A549 (cell line): ENCODE measurements at regions not wholly inside any gene's neighbourhood (a gene's known extent, or its start where the extent isn't known, plus 50 kb on each side); places are given as distances from the start of the nearest gene placed in this dataset.

Experiments used
- ATAC-seq, 2 experiments: fragments of 200-7000 bp in 1 of 2; fragments of >200 bp in 1 of 2; cut with Nextera tagmentation in 1 of 2; cut with Tn5 transposase in 1 of 2; 3 replicates each; pipeline versions ENCODE4 v1.8.0 to v1.9.1; 2018 to 2020; ENCODE audit warnings: mild to moderate bottlenecking in 1 of 2, moderate library complexity in 1 of 2
- CTCF ChIA-PET: fragments of 300-600 bp; sonication (Branson Sonifier 250); formaldehyde crosslinking; extraction: SDS; loops from one replicate; lab custom pipeline; 2021; ENCODE audit warnings: antibody characterized with exemption, inconsistent platforms; lab: Yijun Ruan, JAX
- POLR2A ChIA-PET: fragments of 350-600 bp; formaldehyde crosslinking; extraction: SDS; loops from one replicate; lab custom pipeline; 2021; ENCODE audit warnings: antibody characterized with exemption, inconsistent platforms; lab: Yijun Ruan, JAX
- DNase-seq, 2 experiments: peaks; one replicate each; pipeline versions ENCODE4 v3.0.0 to v3.0.0-alpha.2; 2011 to 2016; ENCODE audit warnings: low read depth in 1 of 2, low spot score in 1 of 2
- FAIRE-seq: peaks from 2 replicates; lab custom pipeline; 2011; peaks lifted over from hg19 to GRCh38; lab: Jason Lieb, UNC
- H3K27ac ChIP-seq, 2 experiments: fragments of >200 bp; sonication (Bioruptor Twin); formaldehyde crosslinking; 3 replicates each; pipeline ENCODE4 v1.5.1; 2016 to 2017
- H3K4me1 ChIP-seq: fragments of >200 bp; sonication (Bioruptor Twin); formaldehyde crosslinking; 3 replicates; pipeline ENCODE4 v1.6.1; 2016
- H3K4me2 ChIP-seq: fragments of >200 bp; sonication (Bioruptor Twin); formaldehyde crosslinking; 3 replicates; pipeline ENCODE4 v1.6.1; 2016
- H3K4me3 ChIP-seq: fragments of >200 bp; sonication (Bioruptor Twin); formaldehyde crosslinking; 3 replicates; pipeline ENCODE4 v1.5.1; 2016
- H3K9me3 ChIP-seq: fragments of >200 bp; sonication (Bioruptor Twin); formaldehyde crosslinking; 3 replicates; pipeline ENCODE4 v1.6.1; 2016
- BHLHE40 ChIP-seq: IDR thresholded peaks from 2 replicates; pipeline ENCODE4 v1.6.1; 2012; ENCODE audit warnings: low read depth, low read length, inconsistent platforms
- CBX2 ChIP-seq: fragments of 200-600 bp; sonication (generic); IDR thresholded peaks from 2 replicates; pipeline ENCODE4 v1.6.1; 2016; ENCODE audit warnings: low read depth, mild to moderate bottlenecking, borderline replicate concordance
- CBX8 ChIP-seq: fragments of 200-600 bp; sonication (generic); IDR thresholded peaks from 2 replicates; pipeline ENCODE4 v1.6.1; 2016
- CEBPB ChIP-seq, 2 experiments: fragments of >200 bp in 1 of 2; sonication (Bioruptor Twin) in 1 of 2; formaldehyde crosslinking in 1 of 2; IDR thresholded peaks; 2 replicates each; pipeline ENCODE4 v1.6.1; 2012 to 2016
- CHD2 ChIP-seq: fragments of 150-350 bp; IDR thresholded peaks from 2 replicates; pipeline ENCODE4 v1.6.1; 2014; ENCODE audit warnings: low read length; ENCODE audit not compliant: partially characterized antibody
- CHD4 ChIP-seq: fragments of 200-600 bp; sonication (generic); IDR thresholded peaks from 2 replicates; pipeline ENCODE4 v1.6.1; 2016; ENCODE audit warnings: antibody characterized with exemption, mild to moderate bottlenecking, borderline replicate concordance
- FOSB ChIP-seq: fragments of 250-450 bp; sonication (Bioruptor Pico); IDR thresholded peaks from 2 replicates; pipeline ENCODE4 v1.5.0; 2020; ENCODE audit warnings: mild to moderate bottlenecking, moderate library complexity
- FOXS1 ChIP-seq: fragments of 250-450 bp; sonication (Bioruptor Pico); IDR thresholded peaks from 2 replicates; pipeline ENCODE4 v1.5.0; 2020; ENCODE audit warnings: mild to moderate bottlenecking, moderate library complexity
- GATA3 ChIP-seq: IDR thresholded peaks from 2 replicates; pipeline ENCODE4 v1.6.1; 2012; ENCODE audit warnings: borderline replicate concordance
- HDAC2 ChIP-seq: fragments of 200-600 bp; sonication (generic); IDR thresholded peaks from 2 replicates; pipeline ENCODE4 v1.6.1; 2016
- HOXB5 ChIP-seq: fragments of 250-450 bp; sonication (Bioruptor Pico); IDR thresholded peaks from 2 replicates; pipeline ENCODE4 v1.5.0; 2020; ENCODE audit warnings: mild to moderate bottlenecking, moderate library complexity
- JUNB ChIP-seq: fragments of >200 bp; sonication (Bioruptor Twin); formaldehyde crosslinking; IDR thresholded peaks from 2 replicates; pipeline ENCODE4 v1.6.1; 2016
- KDM1A ChIP-seq: fragments of 200-600 bp; sonication (generic); IDR thresholded peaks from 2 replicates; pipeline ENCODE4 v1.6.1; 2016; ENCODE audit warnings: low read depth, mild to moderate bottlenecking
- MAX ChIP-seq: IDR thresholded peaks from 2 replicates; pipeline ENCODE4 v1.6.1; 2012
- MAZ ChIP-seq: fragments of 150-350 bp; IDR thresholded peaks from 2 replicates; pipeline ENCODE4 v1.6.1; 2014; ENCODE audit warnings: antibody characterized with exemption, low read depth, low read length, borderline replicate concordance
- MYC ChIP-seq: IDR thresholded peaks from 2 replicates; pipeline ENCODE4 v1.6.1; 2012; ENCODE audit warnings: mild to moderate bottlenecking, inconsistent platforms, low read length, improper control_type of control experiment, borderline replicate concordance
- REST ChIP-seq: fragments of 200-600 bp; sonication (generic); IDR thresholded peaks from 2 replicates; pipeline ENCODE4 v1.6.1; 2016; ENCODE audit warnings: antibody characterized with exemption, mild to moderate bottlenecking, moderate library complexity
- RFX5 ChIP-seq: fragments of 450-650 bp; IDR thresholded peaks from 2 replicates; pipeline ENCODE4 v1.7.1; 2014; ENCODE audit warnings: antibody characterized with exemption, mild to moderate bottlenecking, moderate library complexity
- TFCP2L1 ChIP-seq: fragments of 250-450 bp; sonication (Bioruptor Pico); IDR thresholded peaks from 2 replicates; pipeline ENCODE4 v1.5.0; 2021; ENCODE audit warnings: mild to moderate bottlenecking
- TP53 ChIP-seq: fragments of 250-450 bp; sonication (Bioruptor Pico); IDR thresholded peaks from 2 replicates; pipeline ENCODE4 v1.5.0; 2021; ENCODE audit warnings: mild to moderate bottlenecking, moderate library complexity
- ZFP36 ChIP-seq: fragments of 450-650 bp; IDR thresholded peaks from 2 replicates; pipeline ENCODE4 v1.6.1; 2014; ENCODE audit warnings: borderline replicate concordance; ENCODE audit not compliant: partially characterized antibody
- ZNF302 ChIP-seq: fragments of 250-450 bp; sonication (Bioruptor Pico); IDR thresholded peaks from 2 replicates; pipeline ENCODE4 v1.9.0; 2021; ENCODE audit warnings: inconsistent platforms, mild to moderate bottlenecking, moderate library complexity
- WGBS: methylation state at CpG from one replicate; pipeline ENCODE4 v1.1.6; 2017; ENCODE audit errors: missing lambda C conversion rate; 5-methylcytosine and 5-hydroxymethylcytosine counted together
- TF ChIP-seq, protein P1 (sequence below): fragments of 450-650 bp; IDR thresholded peaks from 2 replicates; pipeline ENCODE4 v1.6.1; 2014; ENCODE audit warnings: antibody characterized with exemption
- TF ChIP-seq, protein P2 (sequence below): fragments of 250-450 bp; sonication (Bioruptor Pico); IDR thresholded peaks from 2 replicates; pipeline ENCODE4 v1.5.0; 2020; ENCODE audit warnings: low read depth, mild to moderate bottlenecking, moderate library complexity

DNA sequence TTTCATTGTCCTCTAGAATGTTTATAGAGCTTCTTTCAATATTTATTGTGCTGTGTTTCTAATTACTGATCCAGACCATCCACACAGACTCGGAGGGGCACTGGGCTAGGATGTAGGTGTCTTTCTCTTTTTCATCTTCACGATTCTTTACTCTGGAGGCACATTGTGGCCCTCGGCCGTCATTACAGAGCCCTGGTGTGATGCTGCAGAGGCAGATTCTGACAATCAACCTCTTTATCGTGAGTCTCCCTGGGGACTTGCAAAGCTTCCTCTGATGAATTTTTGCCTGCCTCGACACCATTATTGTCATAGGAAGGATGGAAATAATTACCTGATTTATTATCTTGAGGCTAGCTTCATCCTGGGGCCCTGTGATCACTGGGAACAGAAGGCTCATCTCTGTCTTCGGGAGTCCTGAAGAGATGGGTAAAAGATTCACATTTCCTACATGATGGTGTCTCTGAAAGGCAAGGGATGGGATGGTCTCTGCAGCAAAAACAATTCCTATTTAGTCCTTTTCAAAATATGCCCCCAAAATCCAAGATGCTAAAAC is 89.4 kb downstream of the SEC16B start:
- DNase-seq (no peak), ATAC-seq (no peak), FAIRE-seq (no peak)
- Histone ChIP-seq H3K9me3 (no peaks in the 10 kb centered on the region), H3K27ac (no peak overlapping the region), H3K4me2 (no peak overlapping the region), H3K4me1 (no peaks in the 10 kb centered on the region), H3K4me3 (no peak overlapping the region)
- 9% methylated on average over 7 of the region's 7 CpGs for WGBS
- no peak for TF ChIP-seq CEBPB (IDR thresholded peaks at IDR 0.05)
- no peak for TF ChIP-seq TFCP2L1
- no peak for TF ChIP-seq RFX5
- TF ChIP-seq, protein P1, sequence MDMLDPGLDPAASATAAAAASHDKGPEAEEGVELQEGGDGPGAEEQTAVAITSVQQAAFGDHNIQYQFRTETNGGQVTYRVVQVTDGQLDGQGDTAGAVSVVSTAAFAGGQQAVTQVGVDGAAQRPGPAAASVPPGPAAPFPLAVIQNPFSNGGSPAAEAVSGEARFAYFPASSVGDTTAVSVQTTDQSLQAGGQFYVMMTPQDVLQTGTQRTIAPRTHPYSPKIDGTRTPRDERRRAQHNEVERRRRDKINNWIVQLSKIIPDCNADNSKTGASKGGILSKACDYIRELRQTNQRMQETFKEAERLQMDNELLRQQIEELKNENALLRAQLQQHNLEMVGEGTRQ, result no peak
- TF ChIP-seq, protein P2, sequence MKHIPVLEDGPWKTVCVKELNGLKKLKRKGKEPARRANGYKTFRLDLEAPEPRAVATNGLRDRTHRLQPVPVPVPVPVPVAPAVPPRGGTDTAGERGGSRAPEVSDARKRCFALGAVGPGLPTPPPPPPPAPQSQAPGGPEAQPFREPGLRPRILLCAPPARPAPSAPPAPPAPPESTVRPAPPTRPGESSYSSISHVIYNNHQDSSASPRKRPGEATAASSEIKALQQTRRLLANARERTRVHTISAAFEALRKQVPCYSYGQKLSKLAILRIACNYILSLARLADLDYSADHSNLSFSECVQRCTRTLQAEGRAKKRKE (CRISPR knock-in tag), result no peak
- no peak for TF ChIP-seq HOXB5
- TF ChIP-seq BHLHE40, result no peak
- no peak for TF ChIP-seq CBX2
- TF ChIP-seq MYC, result no peak
- CTCF ChIA-PET, result no interaction called here
- POLR2A ChIA-PET, result no interaction called here

- ATAC-seq (no peak), DNase-seq (no peak), FAIRE-seq (no peak)
- H3K27ac ChIP-seq, result no peak overlapping the region
- peaks cover 10% of the 10 kb centered on the region; the same call in 2 of the 3 replicates for H3K4me1 ChIP-seq
- no peak for TF ChIP-seq CHD4
- TF ChIP-seq ZFP36, result no peak
- no peak for TF ChIP-seq MAX
- no peak for TF ChIP-seq CEBPB (IDR thresholded peaks at IDR 0.05)
- TF ChIP-seq, protein P1, result no peak
- TF ChIP-seq ZNF302, result no peak
- TF ChIP-seq TP53, result no peak
- TF ChIP-seq CBX8, result no peak
- TF ChIP-seq HDAC2, result no peak
- TF ChIP-seq, protein P2 (CRISPR knock-in tag), result no peak
- no peaks in the 10 kb centered on the region for H3K9me3 ChIP-seq
- ChIA-PET CTCF (no interaction called here), POLR2A (no interaction called here)
- no peak overlapping the region for H3K4me3 ChIP-seq
- no peak overlapping the region for H3K4me2 ChIP-seq
- WGBS, result 45% methylated on average over 2 of the region's 2 CpGs
Observed at GRCh38 chr1:177877086-177877485, 92.8 kb downstream of the SEC16B start.

- Histone ChIP-seq H3K27ac (no peak overlapping the region), H3K9me3 (no peaks in the 10 kb centered on the region), H3K4me2 (peak overlapping the region; percentile 42; the same call in 2 of the 3 replicates), H3K4me3 (no peak overlapping the region), H3K4me1 (peaks cover 10% of the 10 kb centered on the region; the same call in 2 of the 3 replicates)
- ATAC-seq (peak; percentile 65 to 81), DNase-seq (peak in 1 of 2 experiments; percentile 14), FAIRE-seq (no peak)
- ChIA-PET CTCF (no interaction called here), POLR2A (no interaction called here)
- TF ChIP-seq RFX5, result no peak
- no peak for TF ChIP-seq KDM1A
- no peak for TF ChIP-seq FOSB
- TF ChIP-seq GATA3, result no peak
- TF ChIP-seq, protein P1, result no peak
- TF ChIP-seq JUNB, result no peak
- no peak for TF ChIP-seq FOXS1 (CRISPR knock-in tag)
- no peak for TF ChIP-seq CHD2
- TF ChIP-seq MAZ, result no peak
- no peak for TF ChIP-seq CBX8
- no peak for TF ChIP-seq REST
- TF ChIP-seq ZNF302, result no peak
- no peak for TF ChIP-seq ZFP36
- 5% methylated on average over 5 of the region's 5 CpGs for WGBS
Observed at GRCh38 chr1:177873238-177873637, 96.6 kb downstream of the SEC16B start.
